Duodenal mucosa (tissue), 2 donors: ENCODE measurements at regions not wholly inside any gene's neighbourhood (a gene's known extent, or its start where the extent isn't known, plus 50 kb on each side); places are given as distances from the start of the nearest gene placed in this dataset.

Source experiments
- H3K27ac ChIP-seq: one replicate; pipeline ENCODE4 v1.7.0; 2013; ENCODE audit warnings: low read depth, low read length
- H3K27me3 ChIP-seq, 2 donors: one replicate each; pipeline ENCODE4 v1.7.0; 2013; ENCODE audit warnings: low read length in 2 of 2, control low read depth in 1 of 2; ENCODE audit not compliant: insufficient read depth in 2 of 2, control insufficient read depth in 1 of 2
- H3K36me3 ChIP-seq, 2 donors: one replicate each; pipeline ENCODE4 v1.7.0; 2013; ENCODE audit warnings: low read length in 2 of 2, control low read depth in 1 of 2; ENCODE audit not compliant: insufficient read depth in 2 of 2, control insufficient read depth in 1 of 2
- H3K4me1 ChIP-seq, 2 donors: one replicate each; pipeline ENCODE4 v1.7.0; 2013; ENCODE audit warnings: low read length in 2 of 2, control low read depth in 1 of 2; ENCODE audit not compliant: insufficient read depth in 2 of 2, control insufficient read depth in 1 of 2
- H3K4me3 ChIP-seq, 2 donors: one replicate each; pipeline ENCODE4 v1.7.0; 2013; ENCODE audit warnings: low read length in 2 of 2, low read depth in 1 of 2
- H3K9ac ChIP-seq, 2 donors: one replicate each; pipeline ENCODE4 v1.7.0; 2013; ENCODE audit warnings: low read length in 2 of 2, low read depth in 1 of 2
- H3K9me3 ChIP-seq, 2 donors: one replicate each; pipeline ENCODE4 v1.7.0; 2013; ENCODE audit warnings: low read length in 2 of 2, control low read depth in 1 of 2; ENCODE audit not compliant: control insufficient read depth in 1 of 2

- H3K27me3 ChIP-seq = no peaks in the 10 kb centered on the region
- no peak overlapping the region for H3K27ac ChIP-seq
- peaks cover 14 to 28% of the 10 kb centered on the region in 2 donors for H3K4me1 ChIP-seq
- no peak overlapping the region for H3K9ac ChIP-seq
- H3K9me3 ChIP-seq = peaks cover 4% of the 10 kb centered on the region in 2 donors
- no peaks in the 10 kb centered on the region for H3K36me3 ChIP-seq
- no peak overlapping the region for H3K4me3 ChIP-seq
Measured at GRCh38 chr2:226447338-226448300, 352.0 kb downstream of the IRS1 start.

DNA sequence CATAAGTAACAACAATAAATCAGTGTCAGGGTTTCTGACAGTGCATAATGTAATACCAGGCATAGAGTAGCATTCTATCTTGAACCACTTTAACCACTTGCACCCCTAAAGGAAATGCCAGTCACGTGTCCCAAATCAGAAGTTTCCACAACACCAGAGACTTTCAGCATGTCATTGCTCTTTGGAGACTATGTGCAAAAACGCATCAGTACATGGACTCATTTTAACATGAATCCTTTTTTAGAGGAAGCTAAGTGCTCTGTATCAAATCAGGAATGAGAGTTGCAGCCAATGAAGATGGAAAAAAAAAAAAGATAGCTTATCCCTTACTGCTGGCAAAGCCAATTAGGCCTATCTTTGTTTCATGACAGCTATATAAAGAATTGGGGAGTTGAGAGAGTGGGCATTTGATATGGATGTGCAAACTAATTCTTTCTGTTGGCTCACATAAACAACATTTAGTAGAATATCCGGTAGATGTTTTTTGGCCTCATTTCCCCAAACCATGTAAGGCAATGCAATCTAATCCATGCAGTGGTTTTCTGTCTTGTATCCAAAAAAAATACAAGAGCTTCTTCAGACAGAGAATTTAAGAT lies 353.1 kb downstream of the IRS1 start:
- no peaks in the 10 kb centered on the region for H3K9me3 ChIP-seq
- peaks cover 14 to 28% of the 10 kb centered on the region in 2 donors for H3K4me1 ChIP-seq
- H3K36me3 ChIP-seq = no peaks in the 10 kb centered on the region
- no peak overlapping the region for H3K27ac ChIP-seq
- no peak overlapping the region for H3K4me3 ChIP-seq
- no peak overlapping the region for H3K9ac ChIP-seq
- H3K27me3 ChIP-seq = no peaks in the 10 kb centered on the region

DNA sequence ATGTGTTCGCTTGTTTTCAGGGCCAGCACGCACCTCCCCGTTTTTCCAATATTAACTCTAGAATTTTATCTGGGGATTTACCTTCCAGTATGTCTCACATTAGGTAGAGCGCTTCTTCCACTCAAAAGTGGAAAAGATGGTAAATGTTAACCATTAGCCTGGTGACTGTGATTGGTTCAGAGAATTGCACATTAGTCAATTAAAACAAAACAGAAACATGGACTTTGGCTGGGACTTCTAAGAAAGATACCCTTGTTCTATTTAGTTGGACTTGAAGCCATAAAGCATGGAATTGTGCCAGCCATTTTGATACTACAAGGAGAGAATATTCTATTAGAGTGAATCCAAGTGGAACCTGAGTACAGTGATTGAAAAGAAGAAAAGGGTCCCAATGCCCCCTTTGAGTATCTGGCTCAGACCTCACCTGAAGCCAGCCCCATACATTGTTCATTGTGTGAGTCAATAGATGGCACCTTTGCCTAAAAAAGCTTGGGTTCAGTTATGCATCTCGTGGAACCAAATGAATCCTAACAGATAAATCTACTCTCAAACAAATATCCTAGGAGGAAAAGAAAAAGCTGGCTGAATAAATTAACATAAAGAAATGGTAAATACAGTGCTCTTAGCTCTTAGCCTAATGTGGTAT lies 354.3 kb downstream of the IRS1 start:
- Histone ChIP-seq H3K27me3 (no peaks in the 10 kb centered on the region), H3K4me1 (peaks cover 14 to 28% of the 10 kb centered on the region in 2 donors), H3K27ac (no peak overlapping the region), H3K4me3 (peak overlapping the region in 1 of 2 donors; percentile 28), H3K9ac (no peak overlapping the region), H3K9me3 (no peaks in the 10 kb centered on the region), H3K36me3 (no peaks in the 10 kb centered on the region)

GRCh38 chr2:226443112-226443511 lies 356.5 kb downstream of the IRS1 start:
- no peaks in the 10 kb centered on the region for H3K27me3 ChIP-seq
- H3K9ac ChIP-seq = no peak overlapping the region
- H3K36me3 ChIP-seq = no peaks in the 10 kb centered on the region
- no peak overlapping the region for H3K4me3 ChIP-seq
- H3K27ac ChIP-seq = no peak overlapping the region
- no peaks in the 10 kb centered on the region for H3K9me3 ChIP-seq
- H3K4me1 ChIP-seq = peaks cover 14 to 28% of the 10 kb centered on the region in 2 donors

- Histone ChIP-seq H3K27ac (no peak overlapping the region), H3K4me3 (no peak overlapping the region), H3K9ac (no peak overlapping the region), H3K36me3 (no peaks in the 10 kb centered on the region), H3K4me1 (peaks cover 5 to 10% of the 10 kb centered on the region in 2 donors), H3K27me3 (no peaks in the 10 kb centered on the region), H3K9me3 (no peaks in the 10 kb centered on the region)
Measured at GRCh38 chr2:226440127-226440918, 359.3 kb downstream of the IRS1 start.

GRCh38 chr2:226439337-226439736 lies 360.3 kb downstream of the IRS1 start:
- Histone ChIP-seq H3K27me3 (no peaks in the 10 kb centered on the region), H3K4me1 (peaks cover 0 to 3% of the 10 kb centered on the region in 2 donors), H3K36me3 (no peaks in the 10 kb centered on the region), H3K9ac (no peak overlapping the region), H3K9me3 (no peaks in the 10 kb centered on the region), H3K27ac (no peak overlapping the region), H3K4me3 (no peak overlapping the region)

DNA sequence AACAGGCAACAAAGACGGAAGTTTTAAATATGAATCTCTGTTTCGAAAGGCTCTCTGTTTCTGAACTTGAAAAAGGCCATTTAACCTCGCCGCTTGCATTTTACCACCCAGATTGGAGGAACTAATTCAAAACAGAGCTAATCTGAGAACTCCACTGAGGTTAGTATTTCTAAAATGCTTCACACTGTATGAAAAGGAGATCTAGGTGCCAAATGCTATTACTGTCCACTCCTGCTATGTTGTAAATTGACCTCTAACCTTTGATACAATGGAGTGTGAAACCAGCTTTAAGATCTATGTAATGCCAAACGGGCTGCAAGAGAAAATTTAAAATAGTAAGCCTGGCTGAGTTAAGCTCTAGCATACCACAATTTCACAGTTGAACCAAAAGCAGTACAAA lies 364.5 kb downstream of the IRS1 start:
- no peak overlapping the region for H3K27ac ChIP-seq
- no peaks in the 10 kb centered on the region for H3K9me3 ChIP-seq
- no peak overlapping the region for H3K9ac ChIP-seq
- H3K27me3 ChIP-seq = no peaks in the 10 kb centered on the region
- H3K36me3 ChIP-seq = no peaks in the 10 kb centered on the region
- no peaks in the 10 kb centered on the region for H3K4me1 ChIP-seq
- H3K4me3 ChIP-seq = no peak overlapping the region

DNA sequence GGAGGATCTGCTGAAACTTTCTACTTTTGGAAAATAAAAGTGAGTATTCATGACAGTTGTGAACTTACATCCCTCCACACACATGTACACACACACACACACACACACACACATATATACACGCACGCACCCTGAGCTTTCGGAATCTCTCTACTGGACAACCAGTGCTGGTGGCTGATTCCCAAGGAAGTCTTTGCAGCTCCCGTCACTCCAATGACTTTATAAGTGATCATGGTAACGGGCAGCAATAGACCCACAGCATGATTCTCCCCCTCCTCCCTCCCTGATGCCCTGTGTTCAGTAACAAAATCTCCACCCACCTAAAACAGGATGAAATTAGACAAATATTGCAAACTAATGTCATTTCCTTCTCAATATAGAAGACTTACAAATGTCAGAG lies 364.9 kb downstream of the IRS1 start:
- H3K4me1 ChIP-seq = no peaks in the 10 kb centered on the region
- no peaks in the 10 kb centered on the region for H3K36me3 ChIP-seq
- no peak overlapping the region for H3K9ac ChIP-seq
- H3K9me3 ChIP-seq = no peaks in the 10 kb centered on the region
- H3K4me3 ChIP-seq = no peak overlapping the region
- H3K27me3 ChIP-seq = no peaks in the 10 kb centered on the region
- no peak overlapping the region for H3K27ac ChIP-seq

DNA sequence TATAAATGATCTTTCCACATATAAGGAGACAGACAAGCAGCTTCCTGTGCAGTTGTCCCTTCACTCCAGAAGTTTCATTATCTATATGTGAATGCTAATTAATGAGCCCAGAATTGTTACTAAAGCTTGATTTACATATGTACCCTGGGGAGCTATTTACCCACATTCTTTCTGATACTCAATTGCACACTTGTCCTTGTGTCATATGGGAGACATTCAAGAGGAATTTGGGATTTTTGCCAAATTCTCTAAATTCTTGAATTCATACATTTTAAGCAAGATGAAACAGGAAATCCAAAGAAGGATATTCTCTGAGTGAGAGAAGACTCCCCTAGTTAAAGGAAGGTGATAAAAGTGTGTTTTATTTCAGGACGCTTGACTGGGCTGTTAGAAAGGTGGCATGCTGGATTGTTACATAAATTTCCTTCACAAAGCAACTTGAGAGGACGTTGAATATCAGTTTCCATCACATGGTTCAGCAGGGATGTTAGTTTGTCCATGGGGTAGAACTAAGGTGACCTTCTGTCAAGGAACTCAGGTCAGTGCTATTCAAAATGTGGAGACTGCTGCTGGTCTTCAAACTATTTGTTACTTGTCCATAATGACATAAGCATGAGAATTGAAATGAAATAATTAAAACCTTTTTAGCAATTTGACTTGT lies 368.2 kb downstream of the IRS1 start:
- no peaks in the 10 kb centered on the region for H3K9me3 ChIP-seq
- no peaks in the 10 kb centered on the region for H3K36me3 ChIP-seq
- no peak overlapping the region for H3K27ac ChIP-seq
- H3K4me3 ChIP-seq = no peak overlapping the region
- H3K27me3 ChIP-seq = no peaks in the 10 kb centered on the region
- H3K4me1 ChIP-seq = peaks cover 2 to 3% of the 10 kb centered on the region in 2 donors
- H3K9ac ChIP-seq = no peak overlapping the region
